NCI-H1930 (cell line): ENCODE measurements at regions not wholly inside any gene's neighbourhood (a gene's known extent, or its start where the extent isn't known, plus 50 kb on each side); places are given as distances from the start of the nearest gene placed in this dataset.

Experiments used
- DNase-seq, 2 experiments: peaks; one replicate each; lab custom pipeline; 2025; lab: John Stamatoyannopoulos, UW

DNA sequence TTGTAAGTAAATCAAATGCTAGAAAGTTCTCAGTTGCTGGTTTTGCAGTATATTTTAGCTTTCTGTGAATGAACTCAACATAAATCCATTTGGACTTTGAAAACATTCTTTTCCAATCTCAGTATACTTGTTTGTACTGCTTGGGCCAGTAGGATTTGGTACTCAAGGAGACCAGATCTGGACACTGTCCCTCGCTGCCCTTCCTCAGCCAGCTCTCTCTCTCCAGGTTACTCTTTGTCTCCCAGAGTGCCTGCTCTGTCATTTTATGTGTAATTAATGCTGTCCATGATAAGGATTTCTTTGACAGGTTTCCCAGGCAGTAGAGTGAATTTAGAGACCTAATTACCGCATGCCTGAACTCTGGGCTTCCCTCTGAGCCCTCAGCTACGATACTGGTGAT lies 344.6 kb upstream of the SGCD start:
- no peak for DNase-seq

DNA sequence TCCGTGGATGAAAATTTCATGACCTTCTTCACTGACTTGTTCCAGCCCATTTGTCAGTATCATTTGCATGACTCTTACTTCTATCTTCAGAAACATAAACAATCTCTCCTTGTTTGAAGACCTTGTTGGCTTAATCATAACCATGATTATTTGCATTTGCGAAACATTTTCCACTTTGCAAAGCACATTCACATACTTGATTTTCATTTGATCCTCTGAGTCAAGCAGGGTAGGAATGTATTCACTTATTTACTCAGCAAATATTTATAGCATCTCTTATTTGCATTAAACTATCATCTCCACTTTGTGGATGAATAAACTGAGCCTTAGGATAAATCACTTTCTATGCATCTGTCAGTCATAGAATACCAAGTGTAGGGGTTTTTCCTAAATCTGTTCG lies 343.0 kb upstream of the SGCD start:
- DNase-seq, result no peak

DNA sequence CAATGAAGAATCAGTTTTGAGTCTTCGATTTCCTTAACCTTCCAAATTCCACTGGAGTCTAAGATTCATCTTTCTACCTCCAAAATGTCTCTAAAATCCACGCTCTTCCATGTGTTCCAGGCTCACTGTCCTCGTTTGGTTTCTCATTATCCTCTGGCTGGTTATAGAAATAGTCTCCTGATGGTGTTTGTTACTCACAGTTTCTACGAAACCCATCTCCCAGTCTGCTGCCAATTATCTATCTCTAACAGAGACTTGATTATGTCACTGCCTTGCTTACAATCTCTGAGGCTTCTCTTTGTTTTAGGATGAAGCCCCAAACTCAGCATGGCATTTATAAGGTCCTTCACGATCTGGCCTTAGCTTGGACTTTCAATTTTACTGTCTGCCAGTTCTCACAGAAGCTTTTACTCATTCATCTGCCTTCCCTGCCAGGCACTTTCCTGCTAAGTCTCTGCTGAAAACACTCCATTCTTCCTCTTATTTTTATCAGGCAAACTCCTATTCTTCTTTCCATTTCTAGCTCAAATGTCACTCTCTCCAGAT lies 339.6 kb upstream of the SGCD start:
- no peak for DNase-seq

DNA sequence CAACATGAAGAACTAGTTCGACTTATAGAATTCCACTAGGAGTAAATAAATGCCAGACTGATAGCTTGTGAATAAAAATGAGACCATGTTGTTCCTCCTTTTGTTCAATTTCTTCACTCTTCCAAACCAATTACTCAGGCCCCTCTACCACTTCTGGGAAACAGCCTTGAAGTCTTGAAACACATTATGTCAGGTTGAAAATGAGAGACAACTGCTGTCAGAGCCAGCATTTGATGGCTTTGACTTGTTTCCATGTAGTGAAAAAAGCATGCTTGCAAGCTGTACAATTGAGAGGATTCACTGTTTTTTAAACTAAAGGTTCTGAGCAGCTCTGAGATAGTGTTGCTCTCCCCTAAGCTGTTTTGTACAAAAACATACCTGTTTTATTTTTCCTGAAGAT lies 337.1 kb upstream of the SGCD start:
- no peak for DNase-seq

DNA sequence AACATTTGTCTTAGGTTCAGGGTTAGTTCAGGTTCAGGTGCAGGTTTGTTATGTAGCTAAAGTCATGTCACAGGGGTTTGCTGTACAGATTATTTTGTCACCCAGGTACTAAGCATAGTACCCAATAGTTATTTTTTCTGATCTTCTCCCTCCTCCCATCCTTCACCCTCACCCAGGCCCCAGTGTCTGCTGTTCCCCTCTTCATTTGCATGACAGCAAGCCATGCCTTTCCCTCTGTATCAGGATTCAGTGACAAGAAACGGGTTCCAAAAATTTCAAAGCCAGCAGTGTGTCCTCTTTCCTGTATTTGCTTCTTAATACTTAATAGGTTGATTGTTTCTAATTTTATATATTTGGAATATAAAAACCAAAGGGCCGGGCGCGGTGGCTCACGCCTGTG lies 330.8 kb upstream of the SGCD start:
- no peak for DNase-seq

DNA sequence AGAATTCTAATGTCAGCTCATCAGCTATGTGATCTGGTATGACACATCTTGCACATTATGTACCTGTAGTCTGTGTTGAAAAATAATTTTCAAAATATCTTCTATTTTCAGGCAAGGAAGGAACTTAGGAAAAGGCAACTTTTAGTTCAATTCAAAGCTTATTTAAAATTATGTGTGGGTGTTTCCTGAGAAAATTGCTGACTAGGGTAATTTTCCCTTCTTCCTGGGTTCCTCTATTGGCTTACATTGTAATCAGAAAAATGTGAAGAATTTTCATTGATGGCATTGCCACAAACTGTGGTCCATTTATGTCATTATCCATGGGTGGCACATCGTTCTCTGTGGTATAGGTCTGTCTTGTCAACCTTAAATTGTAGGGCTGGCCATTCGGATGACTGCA lies 328.7 kb upstream of the SGCD start:
- no peak for DNase-seq

DNA sequence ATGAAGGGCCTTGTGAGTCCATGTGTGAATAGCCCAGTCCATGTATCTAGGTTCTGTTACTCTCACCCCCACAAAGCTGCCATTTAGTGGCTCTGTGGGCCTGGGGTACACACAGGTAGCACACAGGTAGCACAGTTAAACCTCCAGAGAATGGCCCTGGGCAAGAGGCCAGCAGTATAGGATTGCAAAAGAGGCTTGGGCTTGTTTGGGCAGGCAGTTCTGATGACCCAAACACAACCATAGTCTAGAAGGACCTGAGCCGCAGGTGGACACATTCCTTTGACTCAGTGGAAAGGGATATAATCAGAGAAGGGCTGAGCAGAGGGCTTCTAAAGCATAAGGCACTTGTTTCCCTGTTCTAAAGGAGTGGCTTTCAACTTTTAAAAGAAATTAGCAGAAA lies 326.8 kb upstream of the SGCD start:
- no peak for DNase-seq

DNA sequence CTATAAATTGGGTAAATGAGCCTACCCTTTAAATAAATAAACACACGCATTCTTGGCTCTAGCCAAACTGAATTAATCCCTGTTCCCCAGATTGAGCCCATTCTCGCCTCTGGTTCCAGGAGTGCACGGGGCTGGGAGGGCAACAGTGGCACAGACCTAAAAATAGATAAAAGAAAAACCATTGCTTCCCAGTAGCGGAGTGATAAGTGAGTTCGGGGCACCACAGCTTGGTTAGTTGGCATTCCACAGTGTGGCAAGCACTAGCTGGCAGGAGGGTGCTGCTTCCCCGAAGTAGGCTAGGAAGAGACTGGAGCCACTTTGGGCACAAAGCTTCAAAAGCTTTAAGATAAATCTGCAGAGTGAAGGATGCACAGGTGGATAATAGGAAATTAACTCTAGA lies 322.2 kb upstream of the SGCD start:
- DNase-seq, result no peak

DNA sequence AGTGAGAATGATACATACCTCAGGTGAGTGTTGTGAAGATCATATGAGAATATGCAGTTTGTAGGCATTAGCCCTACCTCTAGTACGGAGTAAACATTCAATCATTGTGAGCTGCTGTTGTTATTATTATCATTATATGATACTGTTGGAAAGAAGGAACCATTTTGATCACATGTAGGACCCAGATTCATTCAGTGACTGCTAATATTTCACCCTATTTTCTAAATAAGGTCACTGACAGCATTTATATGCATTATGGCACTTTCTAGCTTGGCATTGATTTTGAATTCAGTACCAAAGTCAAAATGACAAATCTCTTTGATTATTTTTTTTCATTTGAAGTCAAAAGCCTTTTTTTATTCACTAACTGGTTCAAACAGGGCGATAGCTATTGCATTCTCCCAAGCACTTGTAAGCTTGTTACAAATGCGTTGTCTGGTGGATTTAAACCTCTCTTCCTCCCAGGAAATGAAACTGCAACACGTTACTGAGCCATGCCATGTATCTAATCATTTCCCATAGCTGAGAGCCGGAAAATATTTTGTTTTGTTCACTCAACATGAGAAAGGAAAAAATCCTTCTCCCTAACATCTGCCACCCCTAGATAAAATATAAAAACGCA lies 320.8 kb upstream of the SGCD start:
- DNase-seq, result no peak

DNA sequence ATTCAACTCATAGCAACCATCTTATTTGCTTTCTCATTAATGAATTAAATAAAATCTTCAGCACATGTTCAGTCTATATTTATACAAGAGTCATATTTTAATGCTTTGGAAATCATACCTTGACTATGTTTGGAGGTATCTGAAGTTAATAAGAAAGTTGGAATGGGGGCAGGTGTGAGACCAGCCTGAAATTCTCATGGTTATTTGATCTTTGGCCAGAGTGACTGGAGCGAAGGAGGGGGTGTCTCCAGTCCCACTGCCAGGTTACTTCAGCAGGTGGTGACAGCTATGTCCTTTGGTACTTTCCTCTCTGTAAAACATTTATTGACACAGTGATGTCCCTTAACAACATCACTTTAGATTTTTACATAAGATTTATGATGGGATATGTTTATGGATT lies 318.1 kb upstream of the SGCD start:
- no peak for DNase-seq

DNA sequence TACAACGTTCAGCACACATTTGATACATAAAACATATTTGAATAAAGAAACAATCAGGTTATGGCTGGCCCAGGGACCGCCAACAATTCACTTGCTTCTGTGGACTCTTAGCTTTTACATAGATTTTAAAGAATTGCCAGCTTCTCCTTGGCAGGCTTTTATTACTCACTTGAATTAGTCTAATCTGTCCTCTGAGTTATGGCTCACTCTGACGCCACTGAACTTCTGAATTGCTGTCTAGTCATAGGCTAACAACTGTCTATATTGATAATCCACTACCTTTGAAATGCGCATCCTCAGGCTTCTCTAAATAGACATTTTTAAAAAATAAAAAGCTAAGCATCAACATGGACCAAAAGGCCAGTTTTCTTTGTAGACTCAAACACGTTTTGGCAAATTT lies 317.4 kb upstream of the SGCD start:
- no peak for DNase-seq

DNA sequence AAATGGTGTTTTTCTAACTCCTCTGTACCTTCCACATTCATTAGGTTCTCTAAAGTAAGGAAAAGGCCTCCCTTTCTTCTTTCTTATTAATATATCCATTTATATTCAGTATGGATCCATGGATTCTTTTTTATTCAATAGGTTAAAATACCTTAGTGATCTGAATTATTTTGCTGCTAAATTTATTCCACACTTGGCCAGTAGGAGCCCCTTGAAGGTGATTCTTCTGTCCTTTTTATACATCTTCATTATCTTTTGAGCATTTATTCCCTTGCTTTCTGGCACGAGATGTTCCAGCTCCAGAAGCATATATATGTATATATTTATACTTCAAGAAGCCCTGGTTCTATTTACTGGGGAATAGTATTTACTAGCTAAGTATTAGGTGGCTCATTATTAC lies 311.8 kb upstream of the SGCD start:
- no peak for DNase-seq

DNA sequence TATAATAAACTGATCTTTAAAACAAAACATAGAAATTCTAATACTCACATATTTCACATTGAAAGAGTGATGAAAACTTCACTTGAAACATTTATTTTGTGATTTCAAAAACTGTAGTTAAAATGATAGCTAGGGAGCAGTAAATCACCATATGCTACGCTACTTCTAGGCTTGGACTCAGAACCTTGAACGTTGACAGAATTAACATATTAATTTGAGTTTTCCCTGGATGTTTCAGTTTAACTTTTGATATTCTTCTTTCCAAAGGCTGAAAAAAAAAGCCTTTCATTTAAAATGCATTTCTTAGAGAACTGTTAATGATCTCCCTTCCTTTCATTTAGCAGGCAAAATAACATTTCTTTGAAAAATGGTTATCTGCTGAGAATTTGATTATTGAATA lies 307.8 kb upstream of the SGCD start:
- DNase-seq, result no peak

DNA sequence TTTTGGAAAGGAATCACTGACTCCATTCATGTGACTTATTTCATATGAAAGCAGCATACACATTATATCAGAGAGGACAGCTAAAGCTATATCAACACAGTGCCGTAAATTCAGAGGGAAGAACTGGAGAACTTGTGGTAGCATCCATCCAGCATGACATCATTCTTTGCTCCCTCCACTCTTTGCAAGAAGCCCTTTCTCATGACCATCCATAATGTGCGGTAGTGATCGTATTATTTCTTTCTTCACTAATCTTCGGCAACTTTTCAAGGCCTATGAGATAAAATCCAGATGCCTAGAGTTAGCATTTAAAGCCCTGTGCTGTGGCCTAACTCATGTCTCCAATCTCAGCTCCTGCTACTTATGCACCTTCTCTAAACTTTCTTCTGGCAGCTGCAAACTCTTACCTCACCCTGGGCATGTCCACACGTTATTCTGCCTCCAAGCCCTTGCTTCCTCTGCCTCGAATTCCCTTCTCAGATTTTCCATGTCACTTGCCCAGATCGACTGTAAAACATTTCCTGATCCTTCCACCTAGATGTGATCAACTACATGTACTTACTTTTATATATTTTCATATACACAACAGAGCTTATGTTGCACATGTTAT lies 307.3 kb upstream of the SGCD start:
- no peak for DNase-seq

DNA sequence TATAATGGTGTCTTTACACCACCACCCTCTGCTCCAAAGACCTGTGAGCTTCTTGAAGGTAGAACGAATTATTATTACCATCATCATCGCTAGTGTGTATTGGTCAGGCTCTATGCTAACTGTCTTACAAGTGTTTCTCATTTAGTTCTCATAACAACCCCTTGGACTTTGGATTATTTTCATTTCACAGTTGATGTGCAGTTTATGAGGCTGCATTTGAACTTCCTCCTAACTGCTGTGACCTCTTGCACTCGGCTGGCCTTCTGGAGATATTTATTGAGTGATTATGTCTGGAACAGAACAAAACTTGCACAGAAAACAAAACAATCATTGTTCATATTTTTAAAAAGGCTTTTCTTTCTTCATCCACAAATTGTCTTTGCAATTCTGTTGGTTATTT lies 306.3 kb upstream of the SGCD start:
- DNase-seq, result no peak

DNA sequence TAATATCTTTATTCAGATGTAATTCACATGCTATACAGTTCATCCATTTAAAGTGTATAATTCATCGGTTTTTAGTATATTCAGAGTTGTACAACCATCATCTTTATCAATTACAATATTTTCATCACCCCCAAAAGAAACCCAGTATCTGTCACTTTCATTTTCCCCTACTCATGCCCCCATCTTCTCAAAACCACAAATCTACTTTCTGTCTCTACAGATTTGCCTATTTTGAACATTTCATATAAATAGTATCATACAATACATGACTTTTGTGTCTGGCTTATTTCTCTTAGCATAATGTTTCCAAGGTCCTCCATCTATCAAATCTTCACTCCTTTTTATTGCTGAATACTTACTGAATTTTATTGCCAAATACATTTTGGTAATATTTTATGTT lies 305.1 kb upstream of the SGCD start:
- DNase-seq, result no peak

DNA sequence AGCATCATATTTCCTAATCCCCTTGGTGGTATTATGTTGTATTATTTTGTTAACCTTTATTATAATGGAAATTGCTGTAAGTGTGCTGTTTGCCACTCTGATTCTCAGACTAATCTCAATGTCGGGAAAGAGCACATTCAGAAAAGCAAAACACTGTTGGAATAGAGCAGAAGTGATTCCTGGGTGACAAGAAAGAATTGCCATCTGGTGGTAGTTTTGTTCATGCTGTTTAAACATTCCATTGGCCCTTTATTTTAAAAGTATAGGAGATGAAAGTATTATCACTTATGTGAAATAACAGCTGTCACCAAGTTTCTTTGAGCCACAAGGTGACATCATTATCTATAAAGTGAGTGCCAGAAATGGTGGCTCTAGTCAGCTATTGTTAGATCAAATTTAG lies 301.3 kb upstream of the SGCD start:
- DNase-seq, result no peak

DNA sequence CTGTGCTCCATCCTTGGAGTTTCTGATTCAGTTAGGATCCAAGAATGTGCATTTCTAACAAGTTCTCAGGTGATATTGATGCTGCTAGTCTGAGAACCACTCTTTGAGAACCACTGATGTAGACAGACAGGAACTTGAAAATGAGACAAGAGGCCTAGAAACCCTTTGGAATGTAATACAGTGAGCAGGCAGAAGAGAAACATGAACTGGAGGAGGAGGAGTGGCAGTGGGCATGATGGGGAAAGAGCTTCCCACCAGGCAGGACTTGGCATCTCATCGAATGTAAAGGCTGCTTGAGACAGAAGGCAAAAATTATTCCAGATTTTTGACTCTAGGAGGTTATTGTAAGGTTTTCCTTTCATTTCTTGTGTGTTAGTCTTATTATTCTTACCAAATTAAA lies 295.8 kb upstream of the SGCD start:
- DNase-seq, result no peak

DNA sequence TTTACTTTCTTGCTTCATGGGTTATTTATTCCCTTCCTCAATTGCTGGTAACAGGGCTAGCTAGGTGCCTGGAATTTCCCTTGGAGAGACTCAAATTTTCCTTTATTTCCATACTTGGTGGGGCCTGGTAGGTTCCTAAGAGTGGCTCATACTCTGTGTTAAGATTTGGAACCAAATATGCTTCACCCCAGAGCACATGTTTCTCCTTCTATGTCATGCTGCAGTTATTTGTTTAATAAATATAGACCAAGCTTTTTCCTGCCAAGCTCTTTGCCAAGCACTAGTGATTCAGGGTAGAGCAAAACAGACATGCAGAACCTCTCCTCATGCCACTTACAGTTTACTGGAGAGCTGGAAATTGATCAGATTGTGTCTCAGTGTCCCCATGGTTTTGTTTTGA lies 290.3 kb upstream of the SGCD start:
- no peak for DNase-seq

DNA sequence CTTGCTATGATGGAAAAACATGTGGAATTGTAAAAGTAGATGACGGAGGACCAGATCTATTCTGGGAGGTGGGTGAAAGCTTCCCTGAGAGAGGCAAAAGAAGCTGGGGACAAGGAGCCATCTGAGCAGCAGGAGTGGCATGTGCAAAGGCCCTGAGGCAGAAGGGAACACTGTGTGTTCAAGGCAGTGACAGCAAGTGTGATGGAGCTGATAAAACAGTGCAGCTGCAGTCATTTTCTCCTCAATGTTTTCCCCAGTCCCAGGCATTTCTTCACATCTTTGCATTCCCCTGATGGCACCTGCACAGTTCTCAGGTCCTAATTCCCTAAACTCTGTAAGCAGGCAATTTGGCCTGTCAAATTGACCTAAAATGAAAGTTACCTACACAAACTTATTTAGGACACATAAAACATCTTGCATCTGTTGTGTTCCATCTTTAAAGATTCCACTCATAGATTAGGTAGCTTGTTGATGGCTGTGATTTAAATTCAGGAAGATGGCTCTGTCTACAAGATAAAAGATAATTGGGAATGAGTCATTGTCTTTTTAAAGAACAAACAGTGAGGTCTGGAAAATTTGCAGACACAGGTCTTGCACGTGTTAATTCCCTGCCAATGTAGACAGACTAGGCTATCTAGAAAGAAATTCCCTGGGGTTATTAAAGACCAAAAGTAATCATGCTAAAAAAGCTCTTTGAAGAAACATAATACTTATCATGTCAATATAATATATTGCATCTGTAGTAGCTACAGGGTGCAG lies 289.6 kb upstream of the SGCD start:
- no peak for DNase-seq

DNA sequence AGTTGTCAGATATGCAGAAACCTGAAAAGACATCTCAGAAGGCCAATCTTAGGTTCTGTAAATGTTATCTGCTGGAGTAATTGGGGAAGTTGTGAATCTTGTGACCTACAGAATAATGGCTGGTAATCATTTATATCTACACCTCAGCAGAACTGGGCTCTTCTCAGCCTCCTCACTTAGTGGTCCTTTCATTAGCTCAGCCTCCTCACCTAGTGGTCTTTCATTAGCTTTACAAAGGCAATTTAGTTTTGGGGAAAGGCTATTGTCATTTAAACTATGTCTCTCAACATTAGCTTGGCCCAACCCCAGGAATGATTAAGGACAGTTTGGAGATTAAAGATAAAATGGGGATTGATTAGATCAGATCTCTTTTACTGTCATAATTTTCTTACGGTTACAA lies 284.2 kb upstream of the SGCD start:
- no peak for DNase-seq

DNA sequence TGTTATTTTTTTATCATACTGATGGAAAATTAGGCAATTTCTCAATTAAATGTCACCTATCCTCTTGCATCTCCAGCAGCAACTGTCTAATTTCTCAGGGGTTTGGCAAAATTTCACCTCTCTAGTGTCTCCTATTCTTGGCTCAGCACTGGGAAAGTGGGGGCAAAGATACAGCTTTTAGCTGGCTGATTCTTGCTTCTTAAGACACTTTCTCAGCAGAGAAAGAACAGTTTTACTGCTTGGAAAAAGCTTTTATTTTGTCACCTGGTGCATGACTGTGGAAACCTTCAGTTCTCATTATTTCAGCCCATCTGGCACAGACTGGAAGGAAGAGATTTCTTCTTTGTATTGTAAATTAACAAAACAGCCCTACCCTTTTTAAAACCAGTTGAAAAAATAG lies 283.6 kb upstream of the SGCD start:
- DNase-seq, result no peak

DNA sequence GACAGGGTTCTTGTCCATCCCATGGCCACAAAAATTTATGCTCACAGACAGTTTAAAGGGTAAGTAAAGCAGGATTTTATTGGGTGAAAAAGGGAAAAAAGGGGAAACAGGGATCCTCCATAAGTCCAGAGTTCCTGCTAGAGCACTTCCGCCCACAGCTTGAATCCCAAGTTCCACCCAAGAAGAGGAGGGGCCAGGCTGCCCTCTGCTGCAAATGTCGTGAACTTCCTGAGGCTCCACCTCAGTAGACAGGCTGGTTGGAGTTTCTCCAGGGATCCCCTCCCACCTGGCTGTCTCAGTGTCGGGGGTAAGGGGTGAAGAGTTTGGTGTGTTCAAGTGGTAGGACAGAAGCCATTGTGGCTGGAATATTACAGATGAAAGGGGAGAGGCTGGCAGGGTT lies 275.0 kb upstream of the SGCD start:
- DNase-seq, result no peak

DNA sequence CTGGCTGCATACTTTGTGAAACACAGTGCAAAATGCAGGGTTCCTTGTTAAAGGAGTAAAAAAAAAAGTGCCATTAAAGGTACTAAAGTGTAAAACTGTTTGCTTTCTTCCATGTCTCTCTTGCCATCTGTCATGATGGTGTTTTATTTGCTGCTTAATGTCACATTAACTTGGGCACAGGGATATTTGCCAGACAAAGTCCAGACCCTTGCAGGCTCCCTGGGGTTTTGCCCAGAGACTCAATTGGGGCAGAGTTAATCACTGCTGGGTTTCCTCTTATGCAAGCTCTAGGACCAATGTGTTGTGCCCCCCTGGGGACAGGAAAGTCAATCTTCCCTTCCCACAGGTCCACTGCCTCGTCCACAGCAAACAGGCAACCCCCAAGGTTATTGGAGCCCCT lies 274.3 kb upstream of the SGCD start:
- no peak for DNase-seq
